GM12878 (cell line): ENCODE measurements at regions not wholly inside any gene's neighbourhood (a gene's known extent, or its start where the extent isn't known, plus 50 kb on each side); places are given as distances from the start of the nearest gene placed in this dataset.

Source experiments
- ATAC-seq: fragments of 200-7000 bp; cut with Tn5 transposase; 3 replicates; pipeline ENCODE4 v1.9.1; 2020; ENCODE audit warnings: mild to moderate bottlenecking, moderate library complexity
- BruUV-seq: library from RNA; stranded (reverse); fragments of 400-500 nt; replicated peaks from 2 replicates; lab custom pipeline; 2021; lab: Mats Ljungman, UMichigan
- CTCF ChIA-PET: fragments of 300-600 bp; sonication (Branson Sonifier 250); formaldehyde crosslinking; extraction: SDS; loops from one replicate; lab custom pipeline; 2021; ENCODE audit warnings: inconsistent platforms; lab: Yijun Ruan, JAX
- POLR2A ChIA-PET: fragments of 350-600 bp; formaldehyde crosslinking; extraction: SDS; loops from one replicate; lab custom pipeline; 2021; ENCODE audit warnings: inconsistent platforms; lab: Charles Lee
- RAD21 ChIA-PET: fragments of 300-600 bp; sonication (Branson Sonifier 250); formaldehyde crosslinking; loops from one replicate; lab custom pipeline; 2023; ENCODE audit warnings: antibody characterized with exemption; ENCODE audit not compliant: unreplicated experiment; lab: Charles Lee
- SMC1A ChIA-PET: fragments of 300-600 bp; sonication (Branson Sonifier 250); formaldehyde crosslinking; loops from one replicate; lab custom pipeline; 2023; ENCODE audit not compliant: unreplicated experiment, uncharacterized antibody; lab: Charles Lee
- DNase-seq: peaks from one replicate; pipeline ENCODE4 v3.0.0-alpha.2; 2011; ENCODE audit warnings: low read depth, low spot score
- FAIRE-seq: peaks from 3 replicates; lab custom pipeline; 2011; peaks lifted over from hg19 to GRCh38; lab: Jason Lieb, UNC
- H2AFZ ChIP-seq: 2 replicates; pipeline ENCODE4 v1.6.0; 2011; ENCODE audit warnings: low read depth, low read length, control low read depth; ENCODE audit not compliant: control insufficient read depth
- H3K27ac ChIP-seq: 2 replicates; pipeline ENCODE4 v1.5.1; 2011; ENCODE audit warnings: control low read depth; ENCODE audit not compliant: control insufficient read depth, insufficient read depth
- H3K27me3 ChIP-seq, 2 experiments: replicated peaks in 1 of 2; 2 replicates each; pipeline versions ENCODE4 v1.6.0 to v1.6.1; 2011; ENCODE audit warnings: low read length in 1 of 2; ENCODE audit not compliant: control insufficient read depth in 2 of 2, insufficient read depth in 2 of 2
- H3K36me3 ChIP-seq, 2 experiments: 2 replicates each; pipeline ENCODE4 v1.5.1; 2011; ENCODE audit warnings: low read length in 1 of 2; ENCODE audit not compliant: control insufficient read depth in 2 of 2, insufficient read depth in 2 of 2
- H3K4me1 ChIP-seq: 2 replicates; pipeline ENCODE4 v1.6.1; 2011; ENCODE audit warnings: mild to moderate bottlenecking, low read length, moderate library complexity, mixed read lengths; ENCODE audit not compliant: control insufficient read depth, insufficient read depth
- H3K4me2 ChIP-seq: 2 replicates; pipeline ENCODE4 v1.6.0; 2011; ENCODE audit warnings: control low read depth; ENCODE audit not compliant: control insufficient read depth, insufficient read depth
- H3K4me3 ChIP-seq: fragments of 200-600 bp; sonication (generic); 2 replicates; pipeline ENCODE4 v1.5.1; 2016
- H3K79me2 ChIP-seq: 2 replicates; pipeline ENCODE4 v1.6.0; 2011; ENCODE audit warnings: low read length; ENCODE audit not compliant: control insufficient read depth, insufficient read depth
- H3K9ac ChIP-seq: 2 replicates; pipeline ENCODE4 v1.8.0; 2011; ENCODE audit warnings: low read length, control low read depth, mixed read lengths; ENCODE audit not compliant: control insufficient read depth, insufficient read depth
- H3K9me3 ChIP-seq: replicated peaks from 3 replicates; pipeline ENCODE4 v1.5.1; 2011; ENCODE audit warnings: mild to moderate bottlenecking, low read length; ENCODE audit not compliant: control insufficient read depth, insufficient read depth
- H4K20me1 ChIP-seq: 2 replicates; pipeline ENCODE4 v1.6.0; 2011; ENCODE audit not compliant: control insufficient read depth, insufficient read depth
- CHD1 ChIP-seq: IDR thresholded peaks from 2 replicates; pipeline ENCODE4 v1.6.1; 2012; ENCODE audit warnings: low read depth, low read length, improper control_type of control experiment
- CHD2 ChIP-seq: IDR thresholded peaks from 2 replicates; pipeline ENCODE4 v1.6.1; 2011; ENCODE audit warnings: low read depth, low read length, improper control_type of control experiment, borderline replicate concordance
- HDGF ChIP-seq: fragments of 450-650 bp; IDR thresholded peaks from 2 replicates; pipeline ENCODE4 v1.6.1; 2016; ENCODE audit warnings: antibody characterized with exemption
- JUND ChIP-seq: IDR thresholded peaks from 2 replicates; pipeline ENCODE4 v1.6.1; 2012; ENCODE audit warnings: low read depth, mild to moderate bottlenecking, low read length, improper control_type of control experiment, moderate library complexity
- MTA2 ChIP-seq: fragments of 450-650 bp; IDR thresholded peaks from 2 replicates; pipeline ENCODE4 v1.6.1; 2016; ENCODE audit warnings: low read depth, mild to moderate bottlenecking, moderate library complexity
- RELA ChIP-seq: fragments of 450-650 bp; IDR thresholded peaks from 2 replicates; pipeline ENCODE4 v1.8.0; 2014; ENCODE audit warnings: borderline replicate concordance; ENCODE audit not compliant: partially characterized antibody
- RUNX3 ChIP-seq: IDR thresholded peaks from 2 replicates; pipeline ENCODE4 v1.6.1; 2012; ENCODE audit warnings: low read length, inconsistent platforms
- SP1 ChIP-seq: IDR thresholded peaks from one replicate; pipeline ENCODE4 v1.6.1; 2011; ENCODE audit warnings: low read depth, low read length
- STAT1 ChIP-seq: fragments of 450-650 bp; conservative IDR thresholded peaks from 2 replicates; pipeline ENCODE4 v1.6.1; 2014; ENCODE audit warnings: antibody characterized with exemption, mild to moderate bottlenecking
- ZNF217 ChIP-seq: fragments of 450-650 bp; IDR thresholded peaks from 2 replicates; pipeline ENCODE4 v1.6.1; 2017; ENCODE audit warnings: antibody characterized with exemption, mild to moderate bottlenecking
- ZNF24 ChIP-seq: fragments of 450-650 bp; IDR thresholded peaks from 2 replicates; pipeline ENCODE4 v1.6.1; 2017; ENCODE audit warnings: antibody characterized with exemption, mild to moderate bottlenecking
- WGBS: methylation state at CpG from one replicate; pipeline ENCODE4 v1.1.6; 2016; ENCODE audit warnings: low lambda C conversion rate; ENCODE audit not compliant: insufficient replicate concordance, insufficient coverage; ENCODE audit errors: missing lambda C conversion rate; 5-methylcytosine and 5-hydroxymethylcytosine counted together
- in situ Hi-C: fragments of 300-500 bp; cut with MboI; formaldehyde crosslinking; loops from 9 replicates; pipeline ENCODE4 v1.14.3; 2018; ENCODE audit warnings: mixed read lengths
- intact Hi-C: fragments of 100-400 bp; cut with micrococcal nuclease; formaldehyde crosslinking; loops from one replicate; pipeline ENCODE4 v1.14.2; 2022; ENCODE audit not compliant: unreplicated experiment
- TF ChIP-seq, protein P1 (sequence below): fragments of 450-650 bp; formaldehyde crosslinking; IDR thresholded peaks from 2 replicates; pipeline ENCODE4 v1.4.0; 2020; ENCODE audit warnings: mild to moderate bottlenecking, moderate library complexity
- TF ChIP-seq, protein P2 (sequence below): fragments of 450-650 bp; IDR thresholded peaks from 2 replicates; pipeline ENCODE4 v1.6.1; 2017; ENCODE audit warnings: low read depth, mild to moderate bottlenecking, moderate library complexity

DNA sequence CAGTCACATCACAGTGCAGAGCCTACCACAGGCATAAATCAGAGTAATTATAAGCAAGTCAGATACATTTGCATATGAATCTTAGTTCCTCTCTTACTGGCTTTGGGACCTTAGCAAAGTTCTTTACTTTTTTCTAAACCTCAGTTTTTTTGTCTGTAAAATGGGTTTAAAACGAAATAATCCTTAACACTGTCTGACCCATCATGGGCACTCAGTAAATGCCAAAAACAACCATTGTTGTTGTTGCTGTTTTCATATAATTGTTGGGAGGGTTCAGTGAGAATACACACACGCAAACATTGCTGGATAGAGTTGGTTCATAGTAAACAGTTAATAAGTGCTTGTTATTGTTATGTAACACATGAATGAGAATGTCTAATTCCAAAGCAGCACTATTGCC lies 184.9 kb downstream of the BLID start:
- SMC1A ChIA-PET = no interaction called here
- CTCF ChIA-PET = no interaction called here
- BruUV-seq = no TSS peak
- in situ Hi-C loops = no loop called here
- Histone ChIP-seq H3K9ac (no peak overlapping the region), H3K79me2 (no peaks in the 10 kb centered on the region), H2AFZ (no peak overlapping the region), H3K4me1 (peaks cover 3% of the 10 kb centered on the region; the same call in 1 of the 2 replicates), H3K27ac (no peak overlapping the region), H3K4me2 (no peak overlapping the region), H3K9me3 (no peaks in the 10 kb centered on the region), H3K27me3 (no peaks in the 10 kb centered on the region), H3K36me3 (no peaks in the 10 kb centered on the region), H4K20me1 (no peaks in the 10 kb centered on the region), H3K4me3 (no peak overlapping the region)
- DNase-seq (no peak), ATAC-seq (no peak), FAIRE-seq (no peak)
- intact Hi-C loops = no loop called here
- POLR2A ChIA-PET = no interaction called here
- TF ChIP-seq STAT1 = no peak
- no peak for TF ChIP-seq CHD2
- no peak for TF ChIP-seq RUNX3
- TF ChIP-seq JUND = no peak
- no peak for TF ChIP-seq HDGF
- TF ChIP-seq CHD1 = no peak
- TF ChIP-seq, protein P1, sequence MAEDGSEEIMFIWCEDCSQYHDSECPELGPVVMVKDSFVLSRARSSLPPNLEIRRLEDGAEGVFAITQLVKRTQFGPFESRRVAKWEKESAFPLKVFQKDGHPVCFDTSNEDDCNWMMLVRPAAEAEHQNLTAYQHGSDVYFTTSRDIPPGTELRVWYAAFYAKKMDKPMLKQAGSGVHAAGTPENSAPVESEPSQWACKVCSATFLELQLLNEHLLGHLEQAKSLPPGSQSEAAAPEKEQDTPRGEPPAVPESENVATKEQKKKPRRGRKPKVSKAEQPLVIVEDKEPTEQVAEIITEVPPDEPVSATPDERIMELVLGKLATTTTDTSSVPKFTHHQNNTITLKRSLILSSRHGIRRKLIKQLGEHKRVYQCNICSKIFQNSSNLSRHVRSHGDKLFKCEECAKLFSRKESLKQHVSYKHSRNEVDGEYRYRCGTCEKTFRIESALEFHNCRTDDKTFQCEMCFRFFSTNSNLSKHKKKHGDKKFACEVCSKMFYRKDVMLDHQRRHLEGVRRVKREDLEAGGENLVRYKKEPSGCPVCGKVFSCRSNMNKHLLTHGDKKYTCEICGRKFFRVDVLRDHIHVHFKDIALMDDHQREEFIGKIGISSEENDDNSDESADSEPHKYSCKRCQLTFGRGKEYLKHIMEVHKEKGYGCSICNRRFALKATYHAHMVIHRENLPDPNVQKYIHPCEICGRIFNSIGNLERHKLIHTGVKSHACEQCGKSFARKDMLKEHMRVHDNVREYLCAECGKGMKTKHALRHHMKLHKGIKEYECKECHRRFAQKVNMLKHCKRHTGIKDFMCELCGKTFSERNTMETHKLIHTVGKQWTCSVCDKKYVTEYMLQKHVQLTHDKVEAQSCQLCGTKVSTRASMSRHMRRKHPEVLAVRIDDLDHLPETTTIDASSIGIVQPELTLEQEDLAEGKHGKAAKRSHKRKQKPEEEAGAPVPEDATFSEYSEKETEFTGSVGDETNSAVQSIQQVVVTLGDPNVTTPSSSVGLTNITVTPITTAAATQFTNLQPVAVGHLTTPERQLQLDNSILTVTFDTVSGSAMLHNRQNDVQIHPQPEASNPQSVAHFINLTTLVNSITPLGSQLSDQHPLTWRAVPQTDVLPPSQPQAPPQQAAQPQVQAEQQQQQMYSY = no peak
- TF ChIP-seq, protein P2, sequence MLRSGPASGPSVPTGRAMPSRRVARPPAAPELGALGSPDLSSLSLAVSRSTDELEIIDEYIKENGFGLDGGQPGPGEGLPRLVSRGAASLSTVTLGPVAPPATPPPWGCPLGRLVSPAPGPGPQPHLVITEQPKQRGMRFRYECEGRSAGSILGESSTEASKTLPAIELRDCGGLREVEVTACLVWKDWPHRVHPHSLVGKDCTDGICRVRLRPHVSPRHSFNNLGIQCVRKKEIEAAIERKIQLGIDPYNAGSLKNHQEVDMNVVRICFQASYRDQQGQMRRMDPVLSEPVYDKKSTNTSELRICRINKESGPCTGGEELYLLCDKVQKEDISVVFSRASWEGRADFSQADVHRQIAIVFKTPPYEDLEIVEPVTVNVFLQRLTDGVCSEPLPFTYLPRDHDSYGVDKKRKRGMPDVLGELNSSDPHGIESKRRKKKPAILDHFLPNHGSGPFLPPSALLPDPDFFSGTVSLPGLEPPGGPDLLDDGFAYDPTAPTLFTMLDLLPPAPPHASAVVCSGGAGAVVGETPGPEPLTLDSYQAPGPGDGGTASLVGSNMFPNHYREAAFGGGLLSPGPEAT = no peak
- no peak for TF ChIP-seq SP1
- TF ChIP-seq MTA2 = no peak
- TF ChIP-seq RELA = no peak
- no peak for TF ChIP-seq ZNF24
- no peak for TF ChIP-seq ZNF217
- 14% methylated on average over 2 of the region's 2 CpGs for WGBS
- RAD21 ChIA-PET = no interaction called here
